ENCODE measurements at regions not wholly inside any gene's neighbourhood (a gene's known extent, or its start where the extent isn't known, plus 50 kb on each side); places are given as distances from the start of the nearest gene placed in this dataset.

- Mint-ChIP-seq H3K36me3 (ENCODE audit: low read depth) (no peaks in the 10 kb centered on the region), H3K27ac (no peak overlapping the region), H3K27me3 (ENCODE audit: low read depth) (peaks cover 5% of the 10 kb centered on the region), H3K4me3 (no peak overlapping the region), H3K9me3 (peaks cover 6% of the 10 kb centered on the region), H3K4me1 (no peaks in the 10 kb centered on the region)
- TF ChIP-seq CTCF (IDR thresholded peaks at IDR 0.05; ENCODE audit: unreplicated experiment in 3 of 3): no peak
Measured at GRCh38 chr4:185966997-185967775, 101.8 kb upstream of the TLR3 start.

GRCh38 chr4:185969657-185970056, 99.3 kb upstream of the TLR3 start:
- peaks cover 6% of the 10 kb centered on the region for H3K9me3 Mint-ChIP-seq
- H3K27ac Mint-ChIP-seq: no peak overlapping the region
- peaks cover 5% of the 10 kb centered on the region for H3K27me3 Mint-ChIP-seq (ENCODE audit: low read depth)

GRCh38 chr4:185987961-185988627, 80.9 kb upstream of the TLR3 start:
- Mint-ChIP-seq H3K9me3 (peaks cover 14% of the 10 kb centered on the region), H3K36me3 (ENCODE audit: low read depth) (no peaks in the 10 kb centered on the region), H3K27ac (no peak overlapping the region), H3K27me3 (ENCODE audit: low read depth) (no peaks in the 10 kb centered on the region), H3K4me3 (no peak overlapping the region), H3K4me1 (no peaks in the 10 kb centered on the region)
- no peak for TF ChIP-seq CTCF (IDR thresholded peaks at IDR 0.05; ENCODE audit: unreplicated experiment in 3 of 3)

More at GRCh38 chr4:185969657-185970056, 99.3 kb upstream of the TLR3 start:
- TF ChIP-seq CTCF (IDR thresholded peaks at IDR 0.05; ENCODE audit: unreplicated experiment in 3 of 3): no peak
- Mint-ChIP-seq H3K4me3 (no peak overlapping the region), H3K4me1 (no peaks in the 10 kb centered on the region), H3K36me3 (ENCODE audit: low read depth) (no peaks in the 10 kb centered on the region)

GRCh38 chr4:185991770-185992169, 77.2 kb upstream of the TLR3 start:
- no peak for TF ChIP-seq CTCF (IDR thresholded peaks at IDR 0.05; ENCODE audit: unreplicated experiment in 3 of 3)
- Mint-ChIP-seq H3K4me1 (no peaks in the 10 kb centered on the region), H3K4me3 (no peak overlapping the region), H3K27me3 (ENCODE audit: low read depth) (peaks cover 3% of the 10 kb centered on the region), H3K27ac (no peak overlapping the region), H3K9me3 (peaks cover 2% of the 10 kb centered on the region), H3K36me3 (ENCODE audit: low read depth) (no peaks in the 10 kb centered on the region)

GRCh38 chr4:185992585-185992984, 76.4 kb upstream of the TLR3 start:
- Mint-ChIP-seq H3K27me3 (ENCODE audit: low read depth) (peaks cover 3% of the 10 kb centered on the region), H3K9me3 (peaks cover 2% of the 10 kb centered on the region), H3K4me1 (no peaks in the 10 kb centered on the region), H3K4me3 (no peak overlapping the region), H3K36me3 (ENCODE audit: low read depth) (no peaks in the 10 kb centered on the region), H3K27ac (no peak overlapping the region)
- TF ChIP-seq CTCF (IDR thresholded peaks at IDR 0.05; ENCODE audit: unreplicated experiment in 3 of 3): no peak
